Mesendoderm (in vitro differentiated cells): ENCODE measurements at regions not wholly inside any gene's neighbourhood (a gene's known extent, or its start where the extent isn't known, plus 50 kb on each side); places are given as distances from the start of the nearest gene placed in this dataset.
A peak's percentile ranks its signal among the peaks of the same experiment; 100 is the strongest.

ENCODE experiments used
- DNase-seq: peaks from one replicate; pipeline ENCODE4 v3.0.0; 2013
- H2AK5ac ChIP-seq: 2 replicates; pipeline ENCODE4 v1.6.1; 2013; ENCODE audit warnings: low read length, inconsistent platforms
- H2BK120ac ChIP-seq: 2 replicates; pipeline ENCODE4 v1.6.1; 2013; ENCODE audit warnings: low read depth, mild to moderate bottlenecking, low read length, moderate library complexity, mixed read lengths
- H2BK15ac ChIP-seq: replicated peaks from 2 replicates; pipeline ENCODE4 v1.6.1; 2013; ENCODE audit warnings: low read depth, mild to moderate bottlenecking, moderate library complexity
- H2BK5ac ChIP-seq: 2 replicates; pipeline ENCODE4 v1.6.1; 2013; ENCODE audit warnings: low read length, inconsistent platforms
- H3K18ac ChIP-seq: 2 replicates; pipeline ENCODE4 v1.6.1; 2013; ENCODE audit warnings: mild to moderate bottlenecking, low read length, mixed read lengths
- H3K23ac ChIP-seq: one replicate; pipeline ENCODE4 v1.6.1; 2013; ENCODE audit warnings: low read length
- H3K27ac ChIP-seq: 2 replicates; pipeline ENCODE4 v1.5.1; 2013; ENCODE audit warnings: low read depth, mild to moderate bottlenecking, inconsistent platforms, low read length, moderate library complexity
- H3K27me3 ChIP-seq: 2 replicates; pipeline ENCODE4 v1.6.1; 2013; ENCODE audit warnings: low read length, control low read depth, mild to moderate bottlenecking, inconsistent platforms; ENCODE audit not compliant: insufficient read depth, poor library complexity
- H3K36me3 ChIP-seq: 2 replicates; pipeline ENCODE4 v1.6.1; 2013; ENCODE audit warnings: low read length, inconsistent platforms; ENCODE audit not compliant: control insufficient read depth, insufficient read depth
- H3K4ac ChIP-seq: one replicate; pipeline ENCODE4 v1.6.1; 2013; ENCODE audit warnings: low read depth, mild to moderate bottlenecking, low read length, moderate library complexity
- H3K4me1 ChIP-seq: 2 replicates; pipeline ENCODE4 v1.6.1; 2013; ENCODE audit warnings: low read depth, low read length, inconsistent platforms; ENCODE audit not compliant: control insufficient read depth
- H3K4me2 ChIP-seq: 2 replicates; pipeline ENCODE4 v1.6.1; 2013; ENCODE audit warnings: low read length
- H3K4me3 ChIP-seq: 2 replicates; pipeline ENCODE4 v1.5.1; 2013; ENCODE audit warnings: mild to moderate bottlenecking, low read length
- H3K56ac ChIP-seq: one replicate; pipeline ENCODE4 v1.6.1; 2013; ENCODE audit warnings: low read length
- H3K79me1 ChIP-seq: 2 replicates; pipeline ENCODE4 v1.6.1; 2013; ENCODE audit warnings: low read length, inconsistent platforms
- H3K79me2 ChIP-seq: 2 replicates; pipeline ENCODE4 v1.6.1; 2013; ENCODE audit warnings: mild to moderate bottlenecking, low read length; ENCODE audit not compliant: control insufficient read depth, insufficient read depth
- H3K9ac ChIP-seq: 2 replicates; pipeline ENCODE4 v1.6.1; 2013; ENCODE audit warnings: low read length, inconsistent platforms
- H4K5ac ChIP-seq: one replicate; pipeline ENCODE4 v1.6.1; 2013; ENCODE audit warnings: low read length
- H4K8ac ChIP-seq: one replicate; pipeline ENCODE4 v1.6.1; 2013; ENCODE audit warnings: low read depth, mild to moderate bottlenecking, control low read depth, low read length, moderate library complexity
- WGBS: extraction: QIAGEN DNeasy Blood & Tissue Kit; methylation state at CpG from one replicate; pipeline ENCODE4 v1.1.7; 2013; ENCODE audit warnings: low lambda C conversion rate, missing lambda C conversion rate; ENCODE audit not compliant: insufficient coverage; ENCODE audit errors: extremely low coverage; 5-methylcytosine and 5-hydroxymethylcytosine counted together

- H4K8ac ChIP-seq, result no peak overlapping the region
- H2BK120ac ChIP-seq, result no peak overlapping the region
- no peak overlapping the region for H3K56ac ChIP-seq
- H4K5ac ChIP-seq, result no peak overlapping the region
- no peak overlapping the region for H2AK5ac ChIP-seq
- no peak overlapping the region for H2BK15ac ChIP-seq
- WGBS, result no CpG with 5 or more reads among the region's 5 CpGs
- H2BK5ac ChIP-seq, result no peak overlapping the region
- DNase-seq, result no peak
- no peak overlapping the region for H3K4me3 ChIP-seq
- no peak overlapping the region for H3K18ac ChIP-seq
- H3K4me2 ChIP-seq, result no peak overlapping the region
- H3K4me1 ChIP-seq, result no peaks in the 10 kb centered on the region
- H3K79me2 ChIP-seq, result no peaks in the 10 kb centered on the region
- H3K27ac ChIP-seq, result no peak overlapping the region
- no peak overlapping the region for H3K9ac ChIP-seq
- H3K4ac ChIP-seq, result no peak overlapping the region
- no peaks in the 10 kb centered on the region for H3K79me1 ChIP-seq
- no peaks in the 10 kb centered on the region for H3K36me3 ChIP-seq
- H3K27me3 ChIP-seq, result no peaks in the 10 kb centered on the region
- no peak overlapping the region for H3K23ac ChIP-seq
Observed at GRCh38 chr20:12886618-12887363, 122.0 kb upstream of the SPTLC3 start.

- no peak overlapping the region for H2BK5ac ChIP-seq
- H3K4ac ChIP-seq, result no peak overlapping the region
- no peak overlapping the region for H2AK5ac ChIP-seq
- no peaks in the 10 kb centered on the region for H3K36me3 ChIP-seq
- no peak overlapping the region for H3K9ac ChIP-seq
- no peak overlapping the region for H3K4me3 ChIP-seq
- no peaks in the 10 kb centered on the region for H3K27me3 ChIP-seq
- H3K18ac ChIP-seq, result no peak overlapping the region
- H3K27ac ChIP-seq, result no peak overlapping the region
- no peak overlapping the region for H2BK120ac ChIP-seq
- no CpG with 5 or more reads among the region's 3 CpGs for WGBS
- no peak overlapping the region for H3K4me2 ChIP-seq
- no peaks in the 10 kb centered on the region for H3K4me1 ChIP-seq
- no peak overlapping the region for H4K5ac ChIP-seq
- no peak overlapping the region for H3K56ac ChIP-seq
- H3K79me2 ChIP-seq, result no peaks in the 10 kb centered on the region
- DNase-seq, result peak; percentile 22
- no peak overlapping the region for H2BK15ac ChIP-seq
- no peaks in the 10 kb centered on the region for H3K79me1 ChIP-seq
- H4K8ac ChIP-seq, result no peak overlapping the region
- H3K23ac ChIP-seq, result no peak overlapping the region
Observed at GRCh38 chr20:12891643-12892042, 117.1 kb upstream of the SPTLC3 start.

- Histone ChIP-seq H4K8ac (no peak overlapping the region), H3K9ac (no peak overlapping the region), H2BK15ac (no peak overlapping the region), H3K79me1 (no peaks in the 10 kb centered on the region), H3K27me3 (no peaks in the 10 kb centered on the region), H2BK120ac (no peak overlapping the region), H3K23ac (no peak overlapping the region), H2BK5ac (no peak overlapping the region), H3K27ac (no peak overlapping the region), H3K18ac (no peak overlapping the region), H3K4me3 (no peak overlapping the region), H3K4ac (no peak overlapping the region), H4K5ac (no peak overlapping the region), H3K36me3 (no peaks in the 10 kb centered on the region), H3K56ac (no peak overlapping the region), H3K4me1 (no peaks in the 10 kb centered on the region), H3K4me2 (no peak overlapping the region), H3K79me2 (no peaks in the 10 kb centered on the region), H2AK5ac (no peak overlapping the region)
- no peak for DNase-seq
- WGBS, result no CpG with 5 or more reads among the region's 5 CpGs
Observed at GRCh38 chr20:12893019-12893418, 115.8 kb upstream of the SPTLC3 start.

GRCh38 chr20:12893653-12894052 is 115.1 kb upstream of the SPTLC3 start:
- H3K23ac ChIP-seq, result no peak overlapping the region
- no peaks in the 10 kb centered on the region for H3K79me1 ChIP-seq
- no CpG with 5 or more reads among the region's 6 CpGs for WGBS
- H3K4ac ChIP-seq, result no peak overlapping the region
- DNase-seq, result no peak
- H3K18ac ChIP-seq, result no peak overlapping the region
- no peak overlapping the region for H3K56ac ChIP-seq
- no peaks in the 10 kb centered on the region for H3K36me3 ChIP-seq
- H4K8ac ChIP-seq, result no peak overlapping the region
- H2BK120ac ChIP-seq, result no peak overlapping the region
- H3K4me3 ChIP-seq, result no peak overlapping the region
- no peak overlapping the region for H3K27ac ChIP-seq
- H2AK5ac ChIP-seq, result no peak overlapping the region
- no peaks in the 10 kb centered on the region for H3K79me2 ChIP-seq
- H3K27me3 ChIP-seq, result no peaks in the 10 kb centered on the region
- no peak overlapping the region for H2BK5ac ChIP-seq
- H4K5ac ChIP-seq, result no peak overlapping the region
- H2BK15ac ChIP-seq, result no peak overlapping the region
- H3K9ac ChIP-seq, result no peak overlapping the region
- H3K4me1 ChIP-seq, result no peaks in the 10 kb centered on the region
- no peak overlapping the region for H3K4me2 ChIP-seq

GRCh38 chr20:12894089-12894488 is 114.7 kb upstream of the SPTLC3 start:
- Histone ChIP-seq H3K79me2 (no peaks in the 10 kb centered on the region), H4K5ac (no peak overlapping the region), H3K27me3 (no peaks in the 10 kb centered on the region), H3K56ac (no peak overlapping the region), H4K8ac (no peak overlapping the region), H2BK5ac (no peak overlapping the region), H3K4me3 (no peak overlapping the region), H3K23ac (no peak overlapping the region), H2BK120ac (no peak overlapping the region), H2BK15ac (no peak overlapping the region), H3K18ac (no peak overlapping the region), H3K36me3 (no peaks in the 10 kb centered on the region), H3K4me2 (no peak overlapping the region), H3K79me1 (no peaks in the 10 kb centered on the region), H3K4me1 (no peaks in the 10 kb centered on the region), H2AK5ac (no peak overlapping the region), H3K9ac (no peak overlapping the region), H3K27ac (no peak overlapping the region), H3K4ac (no peak overlapping the region)
- DNase-seq, result no peak
- whole genome bisulfite sequencing, result no CpG with 5 or more reads among the region's 7 CpGs

- Histone ChIP-seq H2BK120ac (no peak overlapping the region), H4K8ac (no peak overlapping the region), H4K5ac (no peak overlapping the region), H3K4ac (no peak overlapping the region), H3K36me3 (no peaks in the 10 kb centered on the region), H3K56ac (no peak overlapping the region), H3K18ac (no peak overlapping the region), H2BK15ac (no peak overlapping the region), H3K9ac (no peak overlapping the region), H3K4me2 (no peak overlapping the region), H3K4me3 (no peak overlapping the region), H2BK5ac (no peak overlapping the region), H3K4me1 (no peaks in the 10 kb centered on the region), H3K79me2 (no peaks in the 10 kb centered on the region), H2AK5ac (no peak overlapping the region), H3K27me3 (no peaks in the 10 kb centered on the region), H3K27ac (no peak overlapping the region), H3K23ac (no peak overlapping the region), H3K79me1 (no peaks in the 10 kb centered on the region)
- DNase-seq, result no peak
- no CpG with 5 or more reads among the region's 2 CpGs for WGBS
Observed at GRCh38 chr20:12896180-12896579, 112.6 kb upstream of the SPTLC3 start.
